Amniotic stem cell (primary cell): ENCODE measurements at regions not wholly inside any gene's neighbourhood (a gene's known extent, or its start where the extent isn't known, plus 50 kb on each side); places are given as distances from the start of the nearest gene placed in this dataset.

Experiments used
- DNase-seq: peaks from one replicate; lab custom pipeline; 2025; lab: John Stamatoyannopoulos, UW

DNA sequence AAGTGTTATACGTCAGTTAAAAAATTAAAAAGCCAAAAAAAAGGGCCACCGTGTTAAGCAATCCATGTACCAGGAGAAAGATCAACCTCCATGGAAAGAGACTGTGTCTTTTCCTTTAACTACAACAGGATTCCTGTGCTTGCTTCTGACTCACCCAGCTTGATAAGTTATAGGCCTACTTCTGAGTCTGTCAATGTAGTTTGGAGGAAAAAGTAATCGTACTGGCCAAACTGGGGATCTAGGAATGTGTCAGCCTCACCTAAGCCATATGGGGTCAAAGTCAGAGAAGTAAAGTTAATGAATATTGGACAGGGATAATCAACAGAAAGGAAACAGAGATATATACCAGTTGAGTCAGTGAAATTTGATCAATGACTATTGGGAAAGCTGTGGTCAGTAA is 470.8 kb upstream of the SLIT2 start:
- DNase-seq: no peak

GRCh38 chr4:19776929-19777328 is 474.8 kb upstream of the SLIT2 start:
- DNase-seq: peak; percentile 5

- peak; percentile 72 for DNase-seq
These were observed 475.7 kb upstream of the SLIT2 start for GRCh38 chr4:19776021-19776459.

DNA sequence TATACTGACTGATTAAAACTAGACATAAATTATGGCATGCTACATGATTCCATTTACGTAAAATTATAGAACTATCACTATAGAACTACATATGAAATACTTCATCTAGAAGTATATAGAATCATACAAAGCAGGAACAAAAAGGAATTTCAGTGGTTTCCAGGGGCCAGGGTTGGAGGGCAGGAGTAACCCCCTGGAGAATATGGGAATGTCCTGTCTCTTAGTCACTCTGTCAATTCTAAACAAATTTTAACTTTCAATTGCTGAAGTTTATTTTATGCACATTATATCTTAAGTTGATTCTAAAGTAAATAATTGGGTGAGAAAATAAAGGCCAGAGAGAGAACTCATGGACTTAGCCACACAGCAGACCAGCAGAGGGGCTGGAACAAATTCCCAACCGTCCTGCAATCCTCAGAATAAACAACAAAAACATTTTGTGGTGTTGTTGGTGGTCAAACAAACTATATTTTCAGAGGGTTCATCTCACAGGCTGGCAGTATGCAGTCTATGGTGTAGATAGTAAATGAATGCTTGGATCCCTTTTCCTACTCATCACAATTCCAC is 476.9 kb upstream of the SLIT2 start:
- no peak for DNase-seq

DNA sequence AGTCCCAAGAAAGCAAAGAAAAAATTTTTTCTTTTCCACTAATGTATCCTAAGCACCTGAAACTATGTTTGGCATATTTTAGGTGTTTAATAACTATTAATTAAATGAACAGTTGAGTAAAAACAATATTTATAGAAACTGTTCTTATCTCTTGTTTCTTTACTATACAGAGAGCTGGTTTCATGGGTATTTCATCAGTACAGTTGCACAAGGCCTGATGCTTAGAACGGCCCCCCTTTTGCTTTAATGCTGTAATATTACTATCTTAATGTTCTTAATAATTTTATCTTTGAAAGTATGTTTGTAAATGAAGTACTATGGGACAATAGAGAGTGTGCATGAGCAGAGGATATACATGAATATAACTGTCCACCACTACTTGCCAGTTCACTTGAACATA is 479.1 kb upstream of the SLIT2 start:
- no peak for DNase-seq

GRCh38 chr4:19756661-19757060 is 495.0 kb upstream of the SLIT2 start:
- no peak for DNase-seq

GRCh38 chr4:19752599-19752998 is 499.1 kb upstream of the SLIT2 start:
- DNase-seq: no peak

- DNase-seq: no peak
These were observed 502.9 kb upstream of the SLIT2 start for GRCh38 chr4:19748519-19749479.

DNA sequence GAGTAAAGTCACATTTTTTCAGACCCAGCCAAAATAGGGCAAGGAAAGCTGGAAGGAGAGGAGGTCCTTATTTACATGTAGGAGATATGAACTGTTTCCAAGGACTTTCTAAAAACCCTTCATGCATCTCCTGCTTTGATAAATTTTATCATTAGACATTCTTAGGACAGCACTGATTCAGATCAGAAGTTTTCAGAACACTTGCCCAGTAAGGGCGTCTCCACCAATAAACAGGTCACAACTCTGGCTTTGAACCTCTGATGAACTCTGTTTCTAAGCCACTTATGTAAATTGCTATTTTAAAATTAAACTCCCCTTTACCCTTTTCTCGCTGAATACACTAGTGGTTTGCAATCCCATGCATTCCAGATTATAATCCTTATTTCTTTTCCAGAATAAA is 505.3 kb upstream of the SLIT2 start:
- no peak for DNase-seq

DNA sequence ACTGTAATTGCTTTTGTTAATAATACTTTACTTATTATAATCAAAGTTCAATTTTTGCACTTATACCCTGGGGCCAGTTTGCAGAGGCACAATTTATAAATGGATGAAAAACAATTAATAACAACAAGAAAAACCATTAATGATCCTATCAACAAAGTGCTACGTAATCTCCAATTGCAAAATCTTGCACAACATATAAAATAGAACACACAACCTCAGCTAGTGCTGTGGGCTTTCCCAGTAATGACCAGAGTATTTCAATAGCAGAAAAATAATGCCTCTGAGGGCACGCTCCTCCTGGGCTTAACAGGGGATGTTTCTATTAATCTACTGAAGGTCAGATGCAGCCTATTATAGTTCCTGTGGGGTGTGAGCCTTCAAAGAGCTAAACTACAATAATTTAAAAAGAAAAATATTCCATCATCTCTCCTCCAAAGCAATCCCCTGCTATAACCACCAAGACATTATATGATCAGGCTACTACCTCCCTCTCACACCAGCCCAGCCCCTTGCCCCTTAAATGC is 508.5 kb upstream of the SLIT2 start:
- DNase-seq: no peak

DNA sequence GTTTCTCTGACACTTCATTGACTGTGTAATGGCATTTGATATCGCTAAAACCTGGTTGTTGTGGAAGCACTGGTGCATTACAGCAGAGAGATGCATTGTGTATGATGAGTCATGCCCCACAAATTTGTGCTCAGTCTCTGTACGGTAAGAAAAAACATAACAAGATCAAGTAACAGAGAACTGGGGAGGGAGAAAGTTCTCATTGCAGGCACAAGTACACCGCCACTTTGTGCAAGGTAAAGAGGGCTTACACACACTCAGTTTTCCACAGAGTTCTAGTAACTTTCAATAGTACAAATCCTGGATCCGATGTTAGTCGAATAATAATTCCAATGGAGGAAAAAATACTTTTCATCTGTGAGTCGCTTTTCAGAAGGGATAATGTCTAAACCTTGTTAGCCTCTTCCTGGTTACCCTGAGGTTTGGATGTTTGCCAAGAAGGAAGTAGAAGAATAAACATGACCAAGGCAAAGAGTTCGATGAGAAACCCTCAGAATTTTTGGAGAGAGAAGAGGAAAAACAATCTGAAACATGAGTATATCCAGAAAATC is 512.5 kb upstream of the SLIT2 start:
- DNase-seq: peak; percentile 75

GRCh38 chr4:19736968-19737756 is 514.5 kb upstream of the SLIT2 start:
- no peak for DNase-seq

DNA sequence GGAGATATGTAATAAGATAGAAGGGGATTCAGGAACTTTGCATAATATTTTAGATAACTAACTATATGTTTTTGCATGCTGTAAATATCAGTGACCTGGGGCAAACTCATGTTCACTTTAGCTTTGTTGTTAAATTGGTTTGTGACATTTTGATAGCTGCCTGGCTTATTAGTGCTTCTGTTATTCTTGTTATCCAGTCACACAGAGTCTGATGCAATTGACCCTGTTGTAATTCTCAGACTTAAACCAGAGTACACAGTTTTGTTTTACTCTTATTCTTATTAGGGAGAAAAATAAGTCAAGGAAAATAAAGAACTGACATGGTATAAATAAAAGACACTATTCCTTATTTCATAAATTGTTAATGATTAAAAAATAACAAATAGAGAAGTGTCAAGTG is 516.7 kb upstream of the SLIT2 start:
- no peak for DNase-seq

- DNase-seq: no peak
These were observed 521.6 kb upstream of the SLIT2 start for GRCh38 chr4:19729886-19730651.

DNA sequence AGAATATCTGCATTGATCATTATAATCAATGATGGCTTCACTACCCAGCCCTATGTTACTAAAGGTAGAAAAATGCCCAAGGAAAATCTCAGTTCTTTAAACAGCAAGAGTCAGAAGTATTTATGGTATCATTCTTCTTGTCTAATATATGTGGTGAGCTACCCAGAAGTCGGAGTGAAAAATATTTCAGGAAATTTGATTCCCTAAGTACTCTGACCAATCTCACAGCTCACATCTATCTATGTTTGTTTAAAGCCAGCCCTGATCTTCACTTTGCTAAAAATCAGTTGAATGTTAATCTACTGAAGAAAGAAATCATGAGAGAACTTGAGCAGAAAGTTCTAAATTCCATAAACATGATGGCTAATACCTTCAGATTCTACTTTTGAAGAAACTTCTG is 522.9 kb upstream of the SLIT2 start:
- no peak for DNase-seq

GRCh38 chr4:19727141-19727540 is 524.6 kb upstream of the SLIT2 start:
- no peak for DNase-seq

DNA sequence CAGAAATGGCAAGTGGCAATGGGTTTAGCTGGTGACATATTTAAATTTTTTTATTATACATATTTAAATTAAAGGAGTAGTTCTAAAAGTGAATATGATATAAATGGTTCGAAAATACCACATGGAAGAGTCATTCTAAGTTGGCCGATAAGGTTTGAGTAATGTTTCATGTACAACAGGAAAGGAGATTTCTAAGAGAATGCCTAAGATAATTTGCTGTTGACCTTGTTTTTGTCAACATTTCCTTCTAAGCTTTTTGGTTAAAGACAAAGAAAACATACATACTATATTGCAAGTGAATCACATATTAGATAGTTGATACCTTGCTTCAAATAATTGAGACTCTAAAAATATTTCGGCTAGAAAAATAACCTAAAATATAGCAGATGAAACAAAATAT is 526.6 kb upstream of the SLIT2 start:
- no peak for DNase-seq

GRCh38 chr4:19722404-19722803 is 529.3 kb upstream of the SLIT2 start:
- DNase-seq: no peak

DNA sequence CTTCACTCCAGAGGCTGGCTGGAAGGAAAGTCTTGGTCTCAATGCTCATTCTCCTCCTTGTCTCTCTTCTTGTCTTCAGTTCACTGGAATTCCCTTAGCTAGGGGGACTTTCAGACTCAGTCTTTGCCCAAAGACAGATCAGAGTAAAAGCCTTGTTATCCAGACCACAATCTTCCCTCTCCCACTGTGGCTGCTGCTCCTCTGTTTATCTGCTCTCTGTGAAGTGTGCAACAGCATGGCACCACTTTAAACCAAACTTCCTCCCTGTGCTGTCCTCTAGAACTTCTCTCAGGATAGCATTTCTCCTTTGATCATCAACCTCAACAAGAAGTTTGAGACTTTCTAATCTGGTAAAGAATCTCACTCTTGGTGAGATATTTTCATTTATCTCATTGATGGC is 530.1 kb upstream of the SLIT2 start:
- DNase-seq: no peak

GRCh38 chr4:19720610-19721009 is 531.1 kb upstream of the SLIT2 start:
- DNase-seq: no peak

DNA sequence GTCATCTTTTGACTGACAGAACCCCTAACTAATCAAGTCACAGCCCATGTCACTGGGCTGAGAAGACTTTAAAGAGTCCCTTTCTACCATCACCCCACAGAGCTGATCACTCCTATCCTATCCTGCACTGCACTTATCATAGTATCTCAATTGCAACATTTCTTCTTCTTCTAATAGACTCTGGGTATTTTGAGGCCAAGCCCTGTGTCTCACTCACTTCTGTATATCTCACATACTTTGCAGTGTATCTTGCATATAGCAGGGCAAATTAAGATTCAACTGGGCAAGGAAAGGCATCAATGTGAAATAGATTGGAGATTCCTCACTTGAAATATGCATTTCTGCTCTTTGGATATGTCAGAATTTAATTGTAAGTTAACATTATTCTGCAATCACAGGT is 531.5 kb upstream of the SLIT2 start:
- DNase-seq: no peak
